ENCODE measurements at regions not wholly inside any gene's neighbourhood (a gene's known extent, or its start where the extent isn't known, plus 50 kb on each side); places are given as distances from the start of the nearest gene placed in this dataset.

GRCh38 chr4:75158451-75158850 lies 225.5 kb downstream of the PARM1 start:
- Mint-ChIP-seq H3K27me3 (ENCODE audit: insufficient read depth, low read depth) (peaks cover 3% of the 10 kb centered on the region), H3K4me1 (peaks cover 6% of the 10 kb centered on the region), H3K4me3 (no peak overlapping the region), H3K9me3 (peaks cover 18% of the 10 kb centered on the region), H3K27ac (no peak overlapping the region), H3K36me3 (peaks cover 3% of the 10 kb centered on the region)
- Histone ChIP-seq H3K27ac (no peak overlapping the region), H4K20me1 (ENCODE audit: low read depth) (no peaks in the 10 kb centered on the region), H3K79me2 (ENCODE audit: low read depth) (no peaks in the 10 kb centered on the region), H3K9me3 (ENCODE audit: low read depth) (no peaks in the 10 kb centered on the region), H3K36me3 (no peaks in the 10 kb centered on the region), H3K4me3 (no peak overlapping the region), H2AFZ (replicated peaks) (no peak overlapping the region), H3K4me1 (no peaks in the 10 kb centered on the region), H3F3A (ENCODE audit: low read depth) (no peaks in the 10 kb centered on the region), H3K4me2 (no peak overlapping the region), H3K9ac (no peak overlapping the region), H3K27me3 (no peaks in the 10 kb centered on the region)
- DNase-seq (ENCODE audit: low spot score), result no peak
- TF ChIP-seq EZH2 (IDR thresholded peaks at IDR 0.05) (no peak), CTCF (IDR thresholded peaks at IDR 0.05) (no peak), EZH2phosphoT487 (IDR thresholded peaks at IDR 0.05) (no peak)

GRCh38 chr4:75154994-75155393 lies 222.1 kb downstream of the PARM1 start:
- peaks cover 24% of the 10 kb centered on the region for H3K9me3 Mint-ChIP-seq
- Histone ChIP-seq H2AFZ (replicated peaks) (no peak overlapping the region), H4K20me1 (ENCODE audit: low read depth) (no peaks in the 10 kb centered on the region), H3F3A (ENCODE audit: low read depth) (no peaks in the 10 kb centered on the region), H3K4me2 (no peak overlapping the region), H3K4me3 (no peak overlapping the region), H3K9ac (no peak overlapping the region), H3K4me1 (no peaks in the 10 kb centered on the region), H3K36me3 (no peaks in the 10 kb centered on the region), H3K27me3 (no peaks in the 10 kb centered on the region), H3K27ac (no peak overlapping the region), H3K79me2 (ENCODE audit: low read depth) (no peaks in the 10 kb centered on the region), H3K9me3 (ENCODE audit: low read depth) (no peaks in the 10 kb centered on the region)
- H3K27me3 Mint-ChIP-seq (ENCODE audit: insufficient read depth, low read depth), result peaks cover 3% of the 10 kb centered on the region
- H3K36me3 Mint-ChIP-seq, result peaks cover 3% of the 10 kb centered on the region
- no peak for DNase-seq (ENCODE audit: low spot score)
- H3K4me3 Mint-ChIP-seq, result no peak overlapping the region
- no peak for TF ChIP-seq EZH2 (IDR thresholded peaks at IDR 0.05)
- no peak for TF ChIP-seq EZH2phosphoT487 (IDR thresholded peaks at IDR 0.05)
- TF ChIP-seq CTCF (IDR thresholded peaks at IDR 0.05), result no peak
- peaks cover 4% of the 10 kb centered on the region for H3K4me1 Mint-ChIP-seq
- no peak overlapping the region for H3K27ac Mint-ChIP-seq

DNA sequence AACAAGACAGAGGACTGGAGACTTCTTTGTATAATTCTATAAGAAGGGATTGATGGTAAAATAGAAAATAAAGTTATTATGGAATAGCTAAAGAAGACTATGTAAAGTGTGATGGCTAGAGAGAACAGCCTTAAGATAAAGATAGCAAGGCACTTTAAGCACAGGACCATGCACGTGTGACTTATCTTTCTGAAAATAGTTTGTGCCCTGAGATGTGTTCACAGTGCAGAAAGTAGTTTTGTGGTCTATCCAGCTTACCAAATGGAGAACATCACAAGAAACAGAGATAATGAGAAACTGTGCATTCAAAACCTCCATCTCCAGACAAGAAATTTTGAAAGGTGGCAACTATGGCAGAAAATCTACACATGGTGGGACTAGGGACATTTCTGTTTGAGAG lies 213.3 kb downstream of the PARM1 start:
- no peaks in the 10 kb centered on the region for H3F3A ChIP-seq (ENCODE audit: low read depth)
- H3K27me3 Mint-ChIP-seq (ENCODE audit: insufficient read depth, low read depth), result peaks cover 2% of the 10 kb centered on the region
- no peak overlapping the region for H3K4me2 ChIP-seq

More for the DNA sequence above, 213.3 kb downstream of the PARM1 start:
- H3K27me3 ChIP-seq, result no peaks in the 10 kb centered on the region
- H2AFZ ChIP-seq (replicated peaks), result no peak overlapping the region
- H3K9me3 ChIP-seq (ENCODE audit: low read depth), result no peaks in the 10 kb centered on the region
- H3K36me3 ChIP-seq, result no peaks in the 10 kb centered on the region
- no peak overlapping the region for H3K4me3 Mint-ChIP-seq
- no peaks in the 10 kb centered on the region for H3K79me2 ChIP-seq (ENCODE audit: low read depth)
- H3K27ac Mint-ChIP-seq, result no peak overlapping the region
- no peak overlapping the region for H3K4me3 ChIP-seq
- H3K27ac ChIP-seq, result no peak overlapping the region
- no peak for DNase-seq (ENCODE audit: low spot score)
- H3K4me1 ChIP-seq, result no peaks in the 10 kb centered on the region
- H4K20me1 ChIP-seq (ENCODE audit: low read depth), result no peaks in the 10 kb centered on the region
- no peaks in the 10 kb centered on the region for H3K9me3 Mint-ChIP-seq
- no peaks in the 10 kb centered on the region for H3K36me3 Mint-ChIP-seq
- H3K4me1 Mint-ChIP-seq, result peaks cover 12% of the 10 kb centered on the region
- TF ChIP-seq EZH2phosphoT487 (IDR thresholded peaks at IDR 0.05) (no peak), EZH2 (IDR thresholded peaks at IDR 0.05) (no peak), CTCF (IDR thresholded peaks at IDR 0.05) (no peak)
- H3K9ac ChIP-seq, result no peak overlapping the region
